ENCODE measurements at regions not wholly inside any gene's neighbourhood (a gene's known extent, or its start where the extent isn't known, plus 50 kb on each side); places are given as distances from the start of the nearest gene placed in this dataset.

DNA sequence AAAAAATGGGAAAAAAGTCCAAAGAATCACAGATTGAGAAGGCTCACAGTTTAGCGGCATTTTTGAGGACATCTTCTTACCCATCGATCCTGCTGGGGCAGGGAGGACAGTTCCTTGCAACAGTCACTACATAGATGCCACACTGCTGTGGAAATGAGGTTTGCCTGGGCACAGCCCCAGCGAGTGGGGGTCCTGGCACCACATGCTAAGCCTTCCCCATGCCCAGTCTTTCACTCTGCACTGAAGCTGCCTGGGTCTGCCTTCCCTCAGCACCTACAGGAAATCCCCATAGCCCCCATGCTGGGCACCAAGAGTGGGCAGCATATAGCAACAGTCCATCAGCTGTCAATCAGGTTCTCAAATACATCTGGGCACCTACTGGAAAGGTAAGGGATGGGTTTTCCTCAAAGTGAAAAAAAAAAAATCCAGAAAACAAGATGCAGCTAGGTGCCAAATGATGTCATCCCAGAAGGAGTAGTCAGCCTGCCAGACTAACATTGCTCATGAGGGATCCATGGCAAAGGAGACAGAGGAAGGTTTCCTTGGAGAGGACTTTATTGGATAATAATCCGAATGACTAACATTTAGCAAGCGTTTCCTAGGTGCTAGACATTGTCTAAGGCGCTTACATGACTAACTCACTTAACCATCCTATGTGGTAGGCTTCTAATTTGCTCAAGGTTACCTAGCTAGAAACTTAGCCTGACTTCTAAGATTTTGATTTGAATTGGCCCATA is 125.7 kb upstream of the CXCL12 start:
- Histone ChIP-seq H3K27me3 (ENCODE audit: control insufficient read depth, insufficient read depth, low read length) (no peaks in the 10 kb centered on the region), H3K9me3 (ENCODE audit: control insufficient read depth in 2 of 2, low read length in 2 of 2) (no peaks in the 10 kb centered on the region), H3K4me1 (ENCODE audit: control insufficient read depth, insufficient read depth, low read length, poor library complexity, severe bottlenecking) (no peaks in the 10 kb centered on the region), H3K4me3 (ENCODE audit: low read depth, low read length) (no peak overlapping the region), H3K27ac (ENCODE audit: insufficient read depth, low read length, poor library complexity, severe bottlenecking) (no peak overlapping the region), H3K36me3 (ENCODE audit: control insufficient read depth, insufficient read depth, low read length) (no peaks in the 10 kb centered on the region)
- H3K4me3 Mint-ChIP-seq = no peak overlapping the region
- peaks cover 0 to 9% (median 2%) of the 10 kb centered on the region in 7 donors for H3K9me3 Mint-ChIP-seq
- H3K4me1 Mint-ChIP-seq = no peaks in the 10 kb centered on the region
- no peak for DNase-seq
- H3K27ac Mint-ChIP-seq = no peak overlapping the region
- no peaks in the 10 kb centered on the region for H3K27me3 Mint-ChIP-seq
- no peaks in the 10 kb centered on the region for H3K36me3 Mint-ChIP-seq
- ATAC-seq (ENCODE audit: low read depth in 2 of 2) = no peak

- no peak for ATAC-seq (ENCODE audit: low read depth in 2 of 2)
Measured at GRCh38 chr10:44511166-44511565, 126.3 kb upstream of the CXCL12 start.

DNA sequence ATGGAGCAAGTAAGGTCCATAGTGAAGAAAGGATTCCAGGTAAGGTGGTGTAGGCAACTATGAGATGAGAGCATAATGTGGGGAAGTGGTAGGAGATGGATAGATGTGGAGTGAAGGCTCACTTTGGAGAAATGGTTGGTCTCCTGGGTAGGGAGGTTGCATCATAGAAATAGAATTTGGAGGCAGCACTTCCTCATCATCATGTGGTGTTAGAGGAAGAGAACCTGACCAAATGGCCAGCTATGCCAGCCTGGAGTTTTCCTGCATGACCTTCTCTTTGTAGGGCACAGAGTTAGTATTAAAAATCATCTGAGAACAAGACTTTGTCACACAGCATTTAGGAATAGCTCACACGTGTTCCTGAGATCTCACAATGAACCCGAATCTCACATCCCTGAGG is 126.7 kb upstream of the CXCL12 start:
- ATAC-seq (ENCODE audit: low read depth in 2 of 2) (no peak), DNase-seq (no peak)
- Histone ChIP-seq H3K9me3 (ENCODE audit: control insufficient read depth in 2 of 2, low read length in 2 of 2) (no peaks in the 10 kb centered on the region), H3K27ac (ENCODE audit: insufficient read depth, low read length, poor library complexity, severe bottlenecking) (no peak overlapping the region), H3K27me3 (ENCODE audit: control insufficient read depth, insufficient read depth, low read length) (no peaks in the 10 kb centered on the region), H3K4me1 (ENCODE audit: control insufficient read depth, insufficient read depth, low read length, poor library complexity, severe bottlenecking) (no peaks in the 10 kb centered on the region), H3K4me3 (ENCODE audit: low read depth, low read length) (no peak overlapping the region), H3K36me3 (ENCODE audit: control insufficient read depth, insufficient read depth, low read length) (no peaks in the 10 kb centered on the region)
- no peaks in the 10 kb centered on the region for H3K27me3 Mint-ChIP-seq
- H3K27ac Mint-ChIP-seq = peak overlapping the region in 1 of 3 donors; percentile 26
- H3K9me3 Mint-ChIP-seq = peaks cover 0 to 9% (median 2%) of the 10 kb centered on the region in 7 donors
- no peaks in the 10 kb centered on the region for H3K4me1 Mint-ChIP-seq
- no peaks in the 10 kb centered on the region for H3K36me3 Mint-ChIP-seq
- H3K4me3 Mint-ChIP-seq = no peak overlapping the region

More at GRCh38 chr10:44511166-44511565, 126.3 kb upstream of the CXCL12 start:
- Histone ChIP-seq H3K27me3 (ENCODE audit: control insufficient read depth, insufficient read depth, low read length) (no peaks in the 10 kb centered on the region), H3K27ac (ENCODE audit: insufficient read depth, low read length, poor library complexity, severe bottlenecking) (no peak overlapping the region), H3K9me3 (ENCODE audit: control insufficient read depth in 2 of 2, low read length in 2 of 2) (no peaks in the 10 kb centered on the region), H3K36me3 (ENCODE audit: control insufficient read depth, insufficient read depth, low read length) (no peaks in the 10 kb centered on the region), H3K4me3 (ENCODE audit: low read depth, low read length) (no peak overlapping the region), H3K4me1 (ENCODE audit: control insufficient read depth, insufficient read depth, low read length, poor library complexity, severe bottlenecking) (no peaks in the 10 kb centered on the region)
- Mint-ChIP-seq H3K27ac (no peak overlapping the region), H3K4me1 (no peaks in the 10 kb centered on the region), H3K27me3 (no peaks in the 10 kb centered on the region), H3K4me3 (no peak overlapping the region), H3K9me3 (peaks cover 0 to 9% (median 2%) of the 10 kb centered on the region in 7 donors), H3K36me3 (no peaks in the 10 kb centered on the region)
- no peak for DNase-seq

GRCh38 chr10:44512431-44513022 is 127.6 kb upstream of the CXCL12 start:
- Mint-ChIP-seq H3K27ac (no peak overlapping the region), H3K36me3 (no peaks in the 10 kb centered on the region), H3K27me3 (no peaks in the 10 kb centered on the region), H3K4me1 (no peaks in the 10 kb centered on the region), H3K9me3 (peaks cover 0 to 4% (median under 1%) of the 10 kb centered on the region in 7 donors), H3K4me3 (no peak overlapping the region)
- Histone ChIP-seq H3K9me3 (ENCODE audit: control insufficient read depth in 2 of 2, low read length in 2 of 2) (no peaks in the 10 kb centered on the region), H3K27ac (ENCODE audit: insufficient read depth, low read length, poor library complexity, severe bottlenecking) (no peak overlapping the region), H3K27me3 (ENCODE audit: control insufficient read depth, insufficient read depth, low read length) (no peaks in the 10 kb centered on the region), H3K4me3 (ENCODE audit: low read depth, low read length) (no peak overlapping the region), H3K4me1 (ENCODE audit: control insufficient read depth, insufficient read depth, low read length, poor library complexity, severe bottlenecking) (no peaks in the 10 kb centered on the region), H3K36me3 (ENCODE audit: control insufficient read depth, insufficient read depth, low read length) (no peaks in the 10 kb centered on the region)
- DNase-seq (no peak), ATAC-seq (ENCODE audit: low read depth in 2 of 2) (no peak)

- Histone ChIP-seq H3K27me3 (ENCODE audit: control insufficient read depth, insufficient read depth, low read length) (no peaks in the 10 kb centered on the region), H3K27ac (ENCODE audit: insufficient read depth, low read length, poor library complexity, severe bottlenecking) (no peak overlapping the region), H3K4me1 (ENCODE audit: control insufficient read depth, insufficient read depth, low read length, poor library complexity, severe bottlenecking) (no peaks in the 10 kb centered on the region), H3K4me3 (ENCODE audit: low read depth, low read length) (no peak overlapping the region), H3K9me3 (ENCODE audit: control insufficient read depth in 2 of 2, low read length in 2 of 2) (no peaks in the 10 kb centered on the region), H3K36me3 (ENCODE audit: control insufficient read depth, insufficient read depth, low read length) (no peaks in the 10 kb centered on the region)
- Mint-ChIP-seq H3K4me1 (no peaks in the 10 kb centered on the region), H3K9me3 (peaks cover 0 to 4% (median 0%) of the 10 kb centered on the region in 7 donors), H3K27ac (no peak overlapping the region), H3K36me3 (no peaks in the 10 kb centered on the region), H3K4me3 (no peak overlapping the region), H3K27me3 (no peaks in the 10 kb centered on the region)
- DNase-seq (no peak), ATAC-seq (ENCODE audit: low read depth in 2 of 2) (no peak)
Measured at GRCh38 chr10:44513591-44513990, 128.7 kb upstream of the CXCL12 start.

DNA sequence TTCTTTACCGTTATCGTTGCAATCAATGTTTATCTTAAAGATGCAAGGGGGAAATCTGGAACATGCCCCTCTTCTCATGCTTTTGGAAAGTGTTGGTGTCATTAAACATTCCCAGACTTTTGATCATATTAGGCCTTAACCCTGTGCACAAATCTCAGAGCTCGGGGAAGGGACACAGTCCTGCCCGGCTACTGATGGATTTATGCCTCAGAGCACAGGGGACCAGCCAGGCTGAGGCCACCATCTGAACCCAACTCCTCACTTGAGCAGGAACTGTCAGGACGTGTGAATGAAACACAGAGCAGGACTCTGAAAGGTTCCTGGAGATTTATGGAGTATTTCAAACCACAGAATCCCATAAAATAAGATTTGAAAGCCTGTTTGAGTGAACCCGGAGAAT is 132.0 kb upstream of the CXCL12 start:
- H3K36me3 Mint-ChIP-seq = no peaks in the 10 kb centered on the region
- no peaks in the 10 kb centered on the region for H3K27me3 Mint-ChIP-seq
- Histone ChIP-seq H3K36me3 (ENCODE audit: control insufficient read depth, insufficient read depth, low read length) (no peaks in the 10 kb centered on the region), H3K9me3 (ENCODE audit: control insufficient read depth in 2 of 2, low read length in 2 of 2) (no peaks in the 10 kb centered on the region), H3K27ac (ENCODE audit: insufficient read depth, low read length, poor library complexity, severe bottlenecking) (no peak overlapping the region), H3K4me1 (ENCODE audit: control insufficient read depth, insufficient read depth, low read length, poor library complexity, severe bottlenecking) (no peaks in the 10 kb centered on the region), H3K27me3 (ENCODE audit: control insufficient read depth, insufficient read depth, low read length) (no peaks in the 10 kb centered on the region), H3K4me3 (ENCODE audit: low read depth, low read length) (no peak overlapping the region)
- DNase-seq (no peak), ATAC-seq (ENCODE audit: low read depth in 2 of 2) (no peak)
- no peaks in the 10 kb centered on the region for H3K4me1 Mint-ChIP-seq
- no peak overlapping the region for H3K27ac Mint-ChIP-seq
- no peak overlapping the region for H3K4me3 Mint-ChIP-seq
- peaks cover 0 to 4% (median 2%) of the 10 kb centered on the region in 7 donors for H3K9me3 Mint-ChIP-seq

- H3K27me3 Mint-ChIP-seq = no peaks in the 10 kb centered on the region
- H3K4me1 ChIP-seq (ENCODE audit: control insufficient read depth, insufficient read depth, low read length, poor library complexity, severe bottlenecking) = no peaks in the 10 kb centered on the region
- no peak for DNase-seq
- no peaks in the 10 kb centered on the region for H3K27me3 ChIP-seq (ENCODE audit: control insufficient read depth, insufficient read depth, low read length)
- H3K4me3 Mint-ChIP-seq = no peak overlapping the region
- no peak overlapping the region for H3K4me3 ChIP-seq (ENCODE audit: low read depth, low read length)
- no peak overlapping the region for H3K27ac ChIP-seq (ENCODE audit: insufficient read depth, low read length, poor library complexity, severe bottlenecking)
- H3K9me3 ChIP-seq (ENCODE audit: control insufficient read depth in 2 of 2, low read length in 2 of 2) = no peaks in the 10 kb centered on the region
- H3K27ac Mint-ChIP-seq = no peak overlapping the region
- no peaks in the 10 kb centered on the region for H3K4me1 Mint-ChIP-seq
- no peaks in the 10 kb centered on the region for H3K36me3 ChIP-seq (ENCODE audit: control insufficient read depth, insufficient read depth, low read length)
- no peaks in the 10 kb centered on the region for H3K36me3 Mint-ChIP-seq
- H3K9me3 Mint-ChIP-seq = peaks cover 0 to 8% (median 2%) of the 10 kb centered on the region in 7 donors
- no peak for ATAC-seq (ENCODE audit: low read depth in 2 of 2)
Measured at GRCh38 chr10:44517635-44518034, 132.7 kb upstream of the CXCL12 start.

DNA sequence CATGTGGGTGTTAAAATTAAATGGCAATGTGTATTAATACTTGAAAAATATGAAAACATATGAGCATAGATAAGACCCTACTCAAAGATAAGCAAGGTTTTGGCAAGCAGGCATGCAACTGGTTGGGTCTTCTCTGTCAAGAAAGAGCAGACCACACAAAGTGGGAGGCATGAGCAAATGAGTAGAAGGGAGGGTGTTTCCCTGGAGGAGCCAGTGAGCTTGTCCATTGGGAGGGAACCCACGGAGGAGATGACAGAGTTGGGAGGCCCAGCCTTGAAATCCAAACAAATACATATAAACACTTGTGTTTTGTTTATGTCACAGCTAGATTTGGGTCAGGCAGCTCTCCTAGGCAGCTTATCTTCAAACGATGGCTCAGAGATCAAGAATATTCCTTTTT is 134.5 kb upstream of the CXCL12 start:
- Histone ChIP-seq H3K36me3 (ENCODE audit: control insufficient read depth, insufficient read depth, low read length) (no peaks in the 10 kb centered on the region), H3K4me1 (ENCODE audit: control insufficient read depth, insufficient read depth, low read length, poor library complexity, severe bottlenecking) (no peaks in the 10 kb centered on the region), H3K27me3 (ENCODE audit: control insufficient read depth, insufficient read depth, low read length) (no peaks in the 10 kb centered on the region), H3K4me3 (ENCODE audit: low read depth, low read length) (no peak overlapping the region), H3K9me3 (ENCODE audit: control insufficient read depth in 2 of 2, low read length in 2 of 2) (no peaks in the 10 kb centered on the region), H3K27ac (ENCODE audit: insufficient read depth, low read length, poor library complexity, severe bottlenecking) (no peak overlapping the region)
- DNase-seq (no peak), ATAC-seq (ENCODE audit: low read depth in 2 of 2) (no peak)
- no peak overlapping the region for H3K4me3 Mint-ChIP-seq
- no peaks in the 10 kb centered on the region for H3K27me3 Mint-ChIP-seq
- H3K36me3 Mint-ChIP-seq = no peaks in the 10 kb centered on the region
- H3K9me3 Mint-ChIP-seq = peaks cover under 1 to 16% (median 3%) of the 10 kb centered on the region in 7 donors
- H3K27ac Mint-ChIP-seq = no peak overlapping the region
- H3K4me1 Mint-ChIP-seq = no peaks in the 10 kb centered on the region

Data from CD4-positive, CD25-positive, alpha-beta regulatory T cell (primary cell).